Nephron progenitor cell (in vitro differentiated cells): ENCODE measurements at regions not wholly inside any gene's neighbourhood (a gene's known extent, or its start where the extent isn't known, plus 50 kb on each side); places are given as distances from the start of the nearest gene placed in this dataset.

Experiments used
- DNase-seq: peaks from one replicate; pipeline ENCODE4 v3.0.0; 2021
- H3K27ac Mint-ChIP-seq: 2 replicates; pipeline ENCODE4 v1.8.0; 2021; ENCODE audit warnings: mild to moderate bottlenecking, moderate library complexity, mixed read lengths
- H3K27me3 Mint-ChIP-seq: 2 replicates; pipeline ENCODE4 v1.8.0; 2021; ENCODE audit warnings: mild to moderate bottlenecking, low read depth, mixed read lengths; ENCODE audit not compliant: poor library complexity
- H3K36me3 Mint-ChIP-seq: 2 replicates; pipeline ENCODE4 v1.8.0; 2021; ENCODE audit warnings: low read depth, mixed read lengths
- H3K4me1 Mint-ChIP-seq: 2 replicates; pipeline ENCODE4 v1.8.0; 2021; ENCODE audit warnings: mixed read lengths
- H3K4me3 Mint-ChIP-seq: 2 replicates; pipeline ENCODE4 v1.8.0; 2021; ENCODE audit warnings: mild to moderate bottlenecking, moderate library complexity, mixed read lengths
- H3K9me3 Mint-ChIP-seq: 2 replicates; pipeline ENCODE4 v1.8.0; 2021; ENCODE audit warnings: mild to moderate bottlenecking, moderate library complexity, mixed read lengths
- CTCF ChIP-seq: fragments of 200-600 bp; sonication (generic); IDR thresholded peaks from 2 replicates; pipeline ENCODE4 v1.5.0; 2021; ENCODE audit warnings: antibody characterized with exemption

DNA sequence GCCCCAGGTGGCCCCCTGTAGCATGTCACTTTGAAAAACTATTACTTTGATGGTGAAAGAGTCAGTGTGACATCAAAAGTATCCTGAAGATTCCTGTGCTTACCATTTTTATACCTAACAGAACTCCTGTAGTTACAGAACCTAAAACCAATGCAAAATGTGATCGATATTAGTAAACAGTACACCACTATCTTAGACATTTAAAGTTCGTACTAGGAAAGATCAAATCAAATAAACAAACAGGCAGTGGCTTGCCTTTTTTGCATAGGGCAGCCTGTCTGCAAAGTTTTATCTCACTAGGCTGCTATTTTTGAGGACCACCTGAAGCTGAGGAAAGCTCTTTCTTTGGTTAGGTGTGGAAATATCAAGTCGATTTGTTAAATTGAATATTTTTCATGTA is 944.0 kb upstream of the CITED2 start:
- Mint-ChIP-seq H3K4me3 (no peak overlapping the region), H3K27ac (no peak overlapping the region)

GRCh38 chr6:140317950-140318349 is 943.5 kb upstream of the CITED2 start:
- Mint-ChIP-seq H3K4me1 (peaks cover 29% of the 10 kb centered on the region), H3K27me3 (no peaks in the 10 kb centered on the region), H3K36me3 (no peaks in the 10 kb centered on the region), H3K4me3 (no peak overlapping the region), H3K9me3 (no peaks in the 10 kb centered on the region), H3K27ac (no peak overlapping the region)
- TF ChIP-seq CTCF: no peak
- DNase-seq: no peak

More for the DNA sequence above, 944.0 kb upstream of the CITED2 start:
- DNase-seq: no peak
- TF ChIP-seq CTCF: no peak
- Mint-ChIP-seq H3K4me1 (peaks cover 29% of the 10 kb centered on the region), H3K27me3 (no peaks in the 10 kb centered on the region), H3K36me3 (no peaks in the 10 kb centered on the region), H3K9me3 (no peaks in the 10 kb centered on the region)

GRCh38 chr6:140316966-140317365 is 942.5 kb upstream of the CITED2 start:
- no peaks in the 10 kb centered on the region for H3K9me3 Mint-ChIP-seq
- no peak for TF ChIP-seq CTCF
- DNase-seq: no peak
- no peak overlapping the region for H3K4me3 Mint-ChIP-seq
- H3K27me3 Mint-ChIP-seq: peaks cover under 1% of the 10 kb centered on the region
- no peak overlapping the region for H3K27ac Mint-ChIP-seq
- no peaks in the 10 kb centered on the region for H3K36me3 Mint-ChIP-seq
- H3K4me1 Mint-ChIP-seq: peaks cover 32% of the 10 kb centered on the region

- H3K4me1 Mint-ChIP-seq: peaks cover 26% of the 10 kb centered on the region
- no peak overlapping the region for H3K4me3 Mint-ChIP-seq
- no peak overlapping the region for H3K27ac Mint-ChIP-seq
- H3K9me3 Mint-ChIP-seq: no peaks in the 10 kb centered on the region
- peaks cover 3% of the 10 kb centered on the region for H3K27me3 Mint-ChIP-seq
- no peak for TF ChIP-seq CTCF
- H3K36me3 Mint-ChIP-seq: no peaks in the 10 kb centered on the region
- no peak for DNase-seq
Observed at GRCh38 chr6:140314682-140315081, 940.2 kb upstream of the CITED2 start.

GRCh38 chr6:140311146-140311545 is 936.7 kb upstream of the CITED2 start:
- no peaks in the 10 kb centered on the region for H3K9me3 Mint-ChIP-seq
- H3K36me3 Mint-ChIP-seq: no peaks in the 10 kb centered on the region
- no peak overlapping the region for H3K27ac Mint-ChIP-seq
- no peak for DNase-seq
- H3K4me1 Mint-ChIP-seq: peaks cover 4% of the 10 kb centered on the region
- H3K4me3 Mint-ChIP-seq: no peak overlapping the region
- H3K27me3 Mint-ChIP-seq: peaks cover 3% of the 10 kb centered on the region
- TF ChIP-seq CTCF: no peak

DNA sequence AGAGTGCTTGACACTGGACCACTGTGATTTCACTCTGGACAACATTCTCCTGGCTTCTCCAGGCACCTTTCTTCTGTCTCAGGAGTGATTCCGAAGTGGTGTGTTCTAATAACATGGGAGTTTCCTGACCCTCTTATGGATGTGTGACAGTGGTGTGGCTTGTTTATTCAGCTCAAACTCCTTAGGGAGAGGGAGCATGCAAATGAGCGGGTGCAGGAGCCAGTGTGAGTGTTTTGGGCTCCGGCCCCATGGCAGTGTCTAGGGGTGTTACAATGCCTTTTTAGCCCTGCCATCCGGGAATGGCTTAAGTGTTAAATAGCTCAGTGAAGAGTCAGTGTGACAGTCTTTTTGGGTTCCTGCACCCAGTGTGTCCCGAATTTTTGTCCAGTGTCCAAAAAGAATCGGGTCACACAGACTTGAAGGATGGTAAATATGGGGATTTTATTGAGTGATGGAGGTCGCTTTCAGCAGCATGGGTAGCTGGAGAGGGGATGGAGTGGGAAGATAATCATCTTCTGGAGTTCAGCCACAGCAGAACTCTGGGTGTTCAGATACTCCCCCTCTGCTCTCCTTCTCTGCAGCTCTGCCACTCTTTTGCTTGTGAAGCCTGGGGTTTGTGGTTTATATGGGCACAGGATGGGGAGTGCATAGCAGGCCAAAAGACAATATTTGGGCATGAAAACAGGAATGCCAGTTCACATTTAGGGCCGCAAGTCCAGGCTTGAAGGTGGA is 928.9 kb upstream of the CITED2 start:
- no peak for DNase-seq
- peak overlapping the region; percentile 4 for H3K27ac Mint-ChIP-seq
- no peaks in the 10 kb centered on the region for H3K27me3 Mint-ChIP-seq
- no peak overlapping the region for H3K4me3 Mint-ChIP-seq
- no peaks in the 10 kb centered on the region for H3K9me3 Mint-ChIP-seq
- H3K4me1 Mint-ChIP-seq: peaks cover 6% of the 10 kb centered on the region
- no peaks in the 10 kb centered on the region for H3K36me3 Mint-ChIP-seq
- no peak for TF ChIP-seq CTCF
